OCI-LY3 (cell line): ENCODE measurements at regions not wholly inside any gene's neighbourhood (a gene's known extent, or its start where the extent isn't known, plus 50 kb on each side); places are given as distances from the start of the nearest gene placed in this dataset.

Source experiments
- EZH2phosphoT487 ChIP-seq: fragments of 200-600 bp; shearing (Covaris generic); IDR thresholded peaks from 2 replicates; pipeline ENCODE4 v1.6.1; 2018; ENCODE audit warnings: antibody characterized with exemption, mixed run types, low read depth
- TF ChIP-seq, protein P1 (sequence below): fragments of 200-600, 300-600 bp; sonication (generic); IDR thresholded peaks from 2 replicates; pipeline ENCODE4 v1.5.1; 2014; ENCODE audit warnings: antibody characterized with exemption, low read length, low read depth

DNA sequence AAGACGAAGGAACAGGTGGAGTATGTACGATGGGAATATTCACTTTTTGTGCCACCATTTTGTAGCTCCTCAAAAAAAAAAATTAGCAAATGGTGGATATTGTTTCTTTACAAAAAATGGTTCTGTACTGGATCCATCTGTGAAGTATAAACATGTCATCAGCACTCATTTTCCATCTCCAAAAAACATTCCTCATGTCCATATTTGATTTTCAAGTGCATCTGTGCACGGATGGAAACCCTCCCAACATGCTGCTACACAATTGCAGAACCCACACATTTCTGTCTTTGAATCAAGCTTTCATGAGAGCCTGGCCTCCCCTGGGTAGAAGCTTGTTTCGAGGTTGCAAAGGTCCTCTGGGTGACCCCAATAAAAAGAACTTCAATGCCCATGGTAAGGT, 59.6 kb upstream of the ZEB2 start:
- TF ChIP-seq, protein P1, sequence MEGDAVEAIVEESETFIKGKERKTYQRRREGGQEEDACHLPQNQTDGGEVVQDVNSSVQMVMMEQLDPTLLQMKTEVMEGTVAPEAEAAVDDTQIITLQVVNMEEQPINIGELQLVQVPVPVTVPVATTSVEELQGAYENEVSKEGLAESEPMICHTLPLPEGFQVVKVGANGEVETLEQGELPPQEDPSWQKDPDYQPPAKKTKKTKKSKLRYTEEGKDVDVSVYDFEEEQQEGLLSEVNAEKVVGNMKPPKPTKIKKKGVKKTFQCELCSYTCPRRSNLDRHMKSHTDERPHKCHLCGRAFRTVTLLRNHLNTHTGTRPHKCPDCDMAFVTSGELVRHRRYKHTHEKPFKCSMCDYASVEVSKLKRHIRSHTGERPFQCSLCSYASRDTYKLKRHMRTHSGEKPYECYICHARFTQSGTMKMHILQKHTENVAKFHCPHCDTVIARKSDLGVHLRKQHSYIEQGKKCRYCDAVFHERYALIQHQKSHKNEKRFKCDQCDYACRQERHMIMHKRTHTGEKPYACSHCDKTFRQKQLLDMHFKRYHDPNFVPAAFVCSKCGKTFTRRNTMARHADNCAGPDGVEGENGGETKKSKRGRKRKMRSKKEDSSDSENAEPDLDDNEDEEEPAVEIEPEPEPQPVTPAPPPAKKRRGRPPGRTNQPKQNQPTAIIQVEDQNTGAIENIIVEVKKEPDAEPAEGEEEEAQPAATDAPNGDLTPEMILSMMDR, result no peak
- TF ChIP-seq EZH2phosphoT487, result no peak
